Stimulated activated naive CD8-positive, alpha-beta T cell treated with anti-CD3 and anti-CD28 coated beads, Interleukin-15, Interleukin-2, amounts not matched to agents 100 ng/mL and 50 ng/mL, for 24 hours (primary cell): ENCODE measurements at regions not wholly inside any gene's neighbourhood (a gene's known extent, or its start where the extent isn't known, plus 50 kb on each side); places are given as distances from the start of the nearest gene placed in this dataset.
"Not testable (repeated sequence)": the region's sequence is repeated elsewhere in the genome, so short reads cannot be mapped to it uniquely, and the experiment has no call there.

Source experiments
- H3K27ac Mint-ChIP-seq: one replicate; pipeline ENCODE4 v1.8.0; 2021; ENCODE audit warnings: mild to moderate bottlenecking, mixed read lengths
- H3K27me3 Mint-ChIP-seq: one replicate; pipeline ENCODE4 v1.8.0; 2021; ENCODE audit warnings: mixed read lengths
- H3K36me3 Mint-ChIP-seq: one replicate; pipeline ENCODE4 v1.8.0; 2021; ENCODE audit warnings: low read depth, mixed read lengths
- H3K4me1 Mint-ChIP-seq: one replicate; pipeline ENCODE4 v1.8.0; 2021; ENCODE audit warnings: low read depth, mixed read lengths
- H3K4me3 Mint-ChIP-seq: one replicate; pipeline ENCODE4 v1.8.0; 2021; ENCODE audit warnings: mild to moderate bottlenecking, mixed read lengths
- H3K9me3 Mint-ChIP-seq: one replicate; pipeline ENCODE4 v1.8.0; 2021; ENCODE audit warnings: mixed read lengths

DNA sequence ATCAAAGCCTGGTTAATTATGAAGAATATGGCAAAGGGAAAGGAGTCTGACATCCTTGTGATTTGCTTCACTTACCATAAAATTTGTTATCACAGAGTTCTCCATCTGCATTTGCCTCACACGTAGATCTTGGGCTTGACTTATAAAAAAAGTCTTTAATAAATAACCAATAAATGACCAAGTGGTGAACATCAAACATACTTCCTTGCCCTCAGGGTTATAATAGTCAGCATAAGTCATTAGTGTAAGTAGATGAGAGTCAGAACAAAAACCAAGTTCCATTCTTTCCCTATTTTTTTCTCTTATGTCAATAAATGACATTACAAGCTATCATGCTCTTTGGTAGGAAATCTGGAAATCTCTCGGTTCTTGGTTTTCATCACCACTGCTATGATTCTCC is 635.4 kb upstream of the ATXN7L3B start:
- no peak overlapping the region for H3K4me3 Mint-ChIP-seq

DNA sequence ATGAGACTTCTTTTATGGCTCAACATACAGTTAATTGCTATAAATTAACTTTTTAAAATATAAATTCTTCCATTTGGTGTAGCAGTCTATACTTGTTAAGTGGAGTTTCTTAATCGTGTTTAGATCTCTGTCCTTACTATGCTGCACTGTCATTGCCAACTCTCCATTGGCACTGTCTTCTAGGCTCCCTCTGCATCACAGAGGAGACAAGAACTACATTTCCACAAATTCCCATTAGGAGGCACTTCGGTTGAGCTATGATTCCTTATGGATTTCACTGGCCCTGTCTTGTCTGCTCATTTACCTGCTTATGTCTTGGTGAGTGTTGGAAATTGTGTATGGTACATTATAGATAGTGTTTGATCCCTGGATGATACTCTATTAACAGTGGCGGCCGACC is 630.9 kb upstream of the ATXN7L3B start:
- Mint-ChIP-seq H3K9me3 (no peaks in the 10 kb centered on the region), H3K4me1 (no peaks in the 10 kb centered on the region), H3K27ac (no peak overlapping the region), H3K27me3 (no peaks in the 10 kb centered on the region), H3K4me3 (no peak overlapping the region), H3K36me3 (no peaks in the 10 kb centered on the region)

More for the DNA sequence above, 635.4 kb upstream of the ATXN7L3B start:
- peaks cover 5% of the 10 kb centered on the region for H3K9me3 Mint-ChIP-seq
- no peaks in the 10 kb centered on the region for H3K27me3 Mint-ChIP-seq
- H3K36me3 Mint-ChIP-seq, result no peaks in the 10 kb centered on the region
- no peaks in the 10 kb centered on the region for H3K4me1 Mint-ChIP-seq
- no peak overlapping the region for H3K27ac Mint-ChIP-seq

DNA sequence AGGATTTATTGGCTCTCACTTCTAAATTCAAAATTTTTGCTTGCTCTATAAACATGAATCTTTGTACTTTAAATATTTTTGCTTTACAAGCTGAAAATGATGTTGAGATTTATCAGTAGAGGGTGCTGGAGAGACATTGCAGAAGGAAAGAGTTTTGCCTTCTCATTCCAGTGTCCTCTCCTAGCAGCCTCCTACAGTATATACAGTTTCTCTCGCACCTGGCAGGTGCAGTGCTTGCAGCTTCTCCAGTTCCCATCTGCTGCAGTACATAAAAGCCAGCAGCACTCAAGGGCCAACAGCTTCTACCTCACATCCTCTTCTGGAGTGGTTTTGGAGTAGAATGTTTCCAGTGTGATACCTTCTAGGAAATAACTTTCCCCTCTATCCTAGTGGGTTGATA is 601.8 kb upstream of the ATXN7L3B start:
- no peaks in the 10 kb centered on the region for H3K4me1 Mint-ChIP-seq
- peaks cover 4% of the 10 kb centered on the region for H3K9me3 Mint-ChIP-seq
- H3K27ac Mint-ChIP-seq, result no peak overlapping the region
- no peaks in the 10 kb centered on the region for H3K36me3 Mint-ChIP-seq
- H3K27me3 Mint-ChIP-seq, result no peaks in the 10 kb centered on the region
- H3K4me3 Mint-ChIP-seq, result no peak overlapping the region

DNA sequence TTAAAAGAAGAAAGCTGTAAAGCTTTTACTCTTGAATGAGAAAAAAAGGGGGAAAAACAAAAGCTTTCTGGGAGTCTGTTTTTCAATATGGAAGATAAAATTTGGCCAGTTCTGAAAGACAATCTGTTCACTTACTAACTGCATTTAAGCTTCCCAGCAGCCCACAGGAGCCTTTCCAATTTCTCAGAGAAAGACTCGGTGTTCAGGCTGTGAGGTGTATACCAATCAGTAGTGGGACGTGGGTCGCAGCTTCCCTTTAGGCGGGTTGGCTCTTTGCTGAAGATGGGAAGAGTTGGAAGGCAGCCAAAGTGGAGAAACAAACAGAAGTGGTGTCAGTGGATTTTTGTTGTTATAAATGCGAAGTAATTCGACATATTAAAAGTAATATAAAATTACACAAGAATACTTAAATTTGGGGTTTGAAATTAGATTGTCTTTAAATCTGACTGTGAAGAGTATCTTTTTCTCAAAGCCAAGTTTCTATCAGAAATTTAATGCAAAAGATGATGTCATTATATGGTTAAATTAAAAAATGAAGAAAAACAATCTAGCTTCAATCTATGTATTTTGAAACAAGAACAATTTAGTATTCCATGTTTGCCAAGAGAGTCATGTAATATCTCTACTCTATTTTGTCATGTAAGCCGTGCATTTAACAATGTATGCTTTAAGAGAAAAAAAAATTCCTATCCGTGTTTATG is 590.2 kb upstream of the ATXN7L3B start:
- peaks cover 4% of the 10 kb centered on the region for H3K9me3 Mint-ChIP-seq
- H3K27ac Mint-ChIP-seq, result no peak overlapping the region
- H3K36me3 Mint-ChIP-seq, result no peaks in the 10 kb centered on the region
- H3K27me3 Mint-ChIP-seq, result no peaks in the 10 kb centered on the region
- no peak overlapping the region for H3K4me3 Mint-ChIP-seq
- H3K4me1 Mint-ChIP-seq, result no peaks in the 10 kb centered on the region

DNA sequence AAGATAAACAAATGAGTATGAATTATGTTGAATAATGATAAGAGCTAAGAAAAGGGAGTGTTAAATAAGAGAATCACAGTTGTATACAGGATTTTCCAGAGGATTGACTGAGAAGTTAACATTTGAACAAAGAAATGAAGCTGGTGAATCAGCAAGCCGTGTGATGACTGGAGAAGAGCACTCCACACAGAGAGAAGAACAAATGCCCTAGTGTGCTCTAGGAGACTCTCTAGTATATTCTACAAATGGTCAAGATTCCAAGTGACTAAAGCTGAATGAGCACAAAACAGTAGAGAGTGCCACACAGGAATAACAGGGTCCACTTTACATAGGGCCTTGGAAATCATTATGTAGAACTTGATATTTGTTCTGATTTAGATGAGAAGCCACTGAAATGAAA is 587.1 kb upstream of the ATXN7L3B start:
- Mint-ChIP-seq H3K27ac (no peak overlapping the region), H3K4me3 (no peak overlapping the region), H3K4me1 (no peaks in the 10 kb centered on the region), H3K36me3 (no peaks in the 10 kb centered on the region), H3K27me3 (no peaks in the 10 kb centered on the region), H3K9me3 (peaks cover 10% of the 10 kb centered on the region)

DNA sequence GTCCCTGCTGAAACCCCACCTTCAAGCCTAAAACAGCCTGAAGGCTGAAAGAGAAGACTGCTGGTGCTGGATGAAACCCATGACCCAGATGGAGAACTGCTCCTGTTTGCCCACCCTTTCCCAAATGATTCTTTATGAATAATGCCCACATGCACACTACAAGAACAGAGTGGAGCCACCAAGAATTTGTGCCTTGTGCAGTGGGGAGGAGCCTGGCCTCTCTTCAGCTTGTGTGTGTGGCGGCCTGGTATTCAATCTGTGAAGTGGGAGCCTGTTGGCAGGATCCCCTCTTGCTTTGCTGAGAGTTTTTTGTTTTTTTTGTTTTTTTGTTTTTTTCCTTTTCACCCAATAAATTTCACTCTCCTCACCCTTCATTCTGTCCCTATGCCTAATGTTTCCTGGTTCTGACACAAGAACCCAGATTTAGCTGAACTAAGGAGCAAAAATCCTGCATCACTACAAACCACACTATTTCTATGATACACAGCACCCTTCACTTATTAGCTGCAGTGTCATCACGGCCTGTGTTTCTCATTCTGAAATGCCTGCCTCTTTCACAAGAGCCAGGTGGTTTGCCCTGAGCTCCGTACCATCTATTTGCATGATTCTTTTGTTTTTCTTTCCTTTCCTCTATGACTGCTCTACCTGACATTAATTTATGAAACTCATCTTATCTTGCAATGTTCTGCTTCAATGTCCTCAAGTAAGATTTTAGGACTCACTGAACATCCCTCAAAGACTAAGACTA is 585.5 kb upstream of the ATXN7L3B start:
- H3K4me3 Mint-ChIP-seq, result no peak overlapping the region
- no peaks in the 10 kb centered on the region for H3K4me1 Mint-ChIP-seq
- no peaks in the 10 kb centered on the region for H3K27me3 Mint-ChIP-seq
- no peaks in the 10 kb centered on the region for H3K36me3 Mint-ChIP-seq
- H3K9me3 Mint-ChIP-seq, result peaks cover 6% of the 10 kb centered on the region
- H3K27ac Mint-ChIP-seq, result no peak overlapping the region

DNA sequence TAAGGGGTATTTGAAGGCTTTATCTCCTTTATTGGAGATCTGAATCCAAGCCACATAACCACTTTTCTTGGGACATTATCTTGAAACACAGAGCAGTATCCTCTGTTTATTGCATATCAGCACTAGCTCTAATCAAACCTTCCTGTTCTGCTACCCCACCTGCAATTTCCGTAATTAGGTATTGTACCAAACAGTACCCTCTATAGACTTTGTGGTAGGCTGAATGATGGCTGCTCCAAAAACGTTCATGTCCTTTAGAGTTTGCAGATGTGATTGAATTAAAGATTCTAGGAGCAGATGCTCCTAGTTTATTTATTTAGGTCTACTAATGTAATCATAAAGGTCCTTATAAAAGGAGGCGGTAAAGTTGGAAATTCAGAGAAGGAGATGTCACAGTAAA is 573.0 kb upstream of the ATXN7L3B start:
- no peak overlapping the region for H3K27ac Mint-ChIP-seq
- no peaks in the 10 kb centered on the region for H3K27me3 Mint-ChIP-seq
- no peaks in the 10 kb centered on the region for H3K36me3 Mint-ChIP-seq
- H3K9me3 Mint-ChIP-seq, result peaks cover 4% of the 10 kb centered on the region
- H3K4me1 Mint-ChIP-seq, result no peaks in the 10 kb centered on the region
- no peak overlapping the region for H3K4me3 Mint-ChIP-seq

DNA sequence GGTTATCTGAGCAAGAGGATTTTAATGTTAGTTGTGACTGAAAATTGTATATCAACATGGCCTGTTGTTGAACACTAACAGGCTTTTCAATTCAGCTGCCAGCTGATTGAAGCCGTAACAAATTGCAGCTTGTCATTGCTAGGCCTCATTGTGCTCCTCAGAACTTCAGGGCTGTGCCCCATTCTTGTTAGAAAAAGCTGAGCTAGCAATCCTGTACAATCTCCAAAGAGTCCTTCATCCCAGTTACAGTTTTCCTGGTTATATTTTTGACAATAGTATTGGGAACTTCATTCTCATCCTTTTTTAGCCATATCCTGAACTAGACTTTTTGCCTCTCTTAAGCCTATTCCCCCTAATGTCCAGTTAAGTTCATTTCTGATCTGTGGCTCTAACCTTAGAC is 564.1 kb upstream of the ATXN7L3B start:
- peaks cover 7% of the 10 kb centered on the region for H3K9me3 Mint-ChIP-seq
- H3K27ac Mint-ChIP-seq, result no peak overlapping the region
- H3K4me1 Mint-ChIP-seq, result no peaks in the 10 kb centered on the region
- H3K36me3 Mint-ChIP-seq, result peaks cover 4% of the 10 kb centered on the region
- H3K27me3 Mint-ChIP-seq, result no peaks in the 10 kb centered on the region
- no peak overlapping the region for H3K4me3 Mint-ChIP-seq

DNA sequence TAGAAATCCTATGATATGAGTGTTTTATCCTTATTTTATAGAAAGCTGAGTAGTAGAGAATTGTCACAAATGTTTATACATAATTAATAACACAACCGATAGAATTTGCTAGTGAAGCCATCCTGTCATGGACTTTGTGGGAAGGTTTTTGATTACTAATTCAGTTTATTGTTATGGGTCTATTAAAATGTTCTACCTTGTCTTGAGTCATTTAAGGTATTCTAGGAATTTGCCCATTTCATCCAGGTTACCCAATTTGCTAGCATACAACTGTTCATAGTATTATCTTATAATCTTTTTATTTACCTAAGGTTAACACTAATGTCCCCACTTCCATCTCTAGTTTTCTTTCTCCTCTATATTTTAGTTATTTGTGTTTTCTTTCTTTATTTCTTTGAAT is 553.1 kb upstream of the ATXN7L3B start:
- H3K27me3 Mint-ChIP-seq, result no peaks in the 10 kb centered on the region
- H3K4me3 Mint-ChIP-seq, result no peak overlapping the region
- no peaks in the 10 kb centered on the region for H3K4me1 Mint-ChIP-seq
- H3K9me3 Mint-ChIP-seq, result peaks cover 3% of the 10 kb centered on the region
- H3K27ac Mint-ChIP-seq, result no peak overlapping the region
- no peaks in the 10 kb centered on the region for H3K36me3 Mint-ChIP-seq

DNA sequence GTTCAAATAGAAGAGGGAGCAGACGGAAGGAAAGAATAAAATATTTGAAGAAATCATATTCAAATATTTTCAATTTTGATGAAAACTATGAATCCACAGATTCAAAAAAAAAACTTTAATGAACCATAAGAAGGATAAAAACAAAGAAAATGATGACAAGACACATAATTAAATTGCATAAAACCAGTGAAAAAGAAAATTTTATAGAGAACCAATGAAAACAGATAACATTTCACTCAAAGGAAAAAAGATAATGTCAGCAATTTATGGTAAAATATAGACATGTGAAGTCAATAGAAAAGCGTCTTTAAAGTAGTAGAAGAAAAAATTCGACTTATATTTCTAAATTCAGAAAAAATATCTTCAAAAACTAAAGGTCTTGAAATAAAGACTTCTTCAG is 546.5 kb upstream of the ATXN7L3B start:
- no peak overlapping the region for H3K4me3 Mint-ChIP-seq
- no peak overlapping the region for H3K27ac Mint-ChIP-seq
- no peaks in the 10 kb centered on the region for H3K27me3 Mint-ChIP-seq
- no peaks in the 10 kb centered on the region for H3K4me1 Mint-ChIP-seq
- no peaks in the 10 kb centered on the region for H3K9me3 Mint-ChIP-seq
- H3K36me3 Mint-ChIP-seq, result no peaks in the 10 kb centered on the region

DNA sequence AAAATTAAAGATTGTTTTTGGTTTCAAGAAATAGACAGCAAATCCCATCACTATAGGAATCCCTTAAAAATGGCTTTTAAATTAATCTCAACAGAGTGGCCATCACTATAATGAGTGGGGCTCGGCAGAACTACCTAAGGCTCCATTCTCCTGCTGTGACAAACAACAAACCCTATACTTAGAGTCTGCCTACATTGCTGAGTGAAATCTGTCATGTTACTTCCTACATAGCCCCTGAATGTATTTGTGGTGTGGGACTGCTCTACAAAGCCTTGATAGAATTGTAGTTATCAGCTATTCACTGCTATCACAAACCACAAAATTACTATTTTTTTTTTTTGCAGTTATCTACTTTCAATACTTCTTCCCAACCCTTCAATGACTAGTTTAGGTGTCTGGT is 538.7 kb upstream of the ATXN7L3B start:
- Mint-ChIP-seq H3K4me1 (no peaks in the 10 kb centered on the region), H3K36me3 (no peaks in the 10 kb centered on the region), H3K4me3 (no peak overlapping the region), H3K27ac (no peak overlapping the region), H3K9me3 (no peaks in the 10 kb centered on the region), H3K27me3 (no peaks in the 10 kb centered on the region)

DNA sequence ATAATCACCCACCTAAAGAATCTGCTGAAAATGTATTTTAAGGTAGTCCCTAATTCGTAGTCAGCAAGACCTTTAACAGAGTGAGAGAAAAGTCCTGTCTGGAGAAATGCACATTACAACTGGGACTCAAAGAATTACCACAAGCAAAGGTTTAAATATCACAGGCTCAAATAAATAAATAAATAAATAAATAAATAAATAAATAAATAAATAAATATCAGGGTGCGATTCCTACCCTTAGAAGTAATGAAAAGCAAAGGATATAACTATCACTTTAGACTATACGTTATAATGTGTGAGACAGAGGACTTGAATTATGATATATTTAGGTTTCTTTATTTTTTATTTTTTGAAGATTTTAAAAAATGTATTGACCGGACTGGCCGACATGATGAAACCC is 522.5 kb upstream of the ATXN7L3B start:
- peaks cover 6% of the 10 kb centered on the region for H3K9me3 Mint-ChIP-seq
- H3K4me3 Mint-ChIP-seq, result no peak overlapping the region
- no peak overlapping the region for H3K27ac Mint-ChIP-seq
- no peaks in the 10 kb centered on the region for H3K27me3 Mint-ChIP-seq
- H3K36me3 Mint-ChIP-seq, result no peaks in the 10 kb centered on the region
- H3K4me1 Mint-ChIP-seq, result no peaks in the 10 kb centered on the region

DNA sequence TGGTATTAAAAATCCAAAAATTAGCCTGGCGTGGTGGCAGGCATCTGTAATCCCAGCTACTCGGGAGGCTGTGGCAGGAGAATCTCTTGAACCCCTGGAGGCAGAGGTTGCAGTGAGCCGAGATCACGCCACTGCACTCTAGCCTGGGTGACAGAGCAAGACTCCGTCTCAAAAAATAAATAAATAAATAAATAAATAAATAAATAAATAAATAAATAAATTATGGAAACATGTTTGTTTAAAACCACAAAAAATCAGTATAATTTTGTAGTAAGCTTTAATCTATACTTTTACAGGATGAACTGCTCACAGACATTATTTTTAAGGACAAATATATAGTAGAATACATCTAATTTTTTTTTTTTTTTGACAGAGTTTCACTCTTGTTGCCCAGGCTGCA is 521.3 kb upstream of the ATXN7L3B start:
- not testable (repeated sequence) for H3K27me3 Mint-ChIP-seq, H3K4me3 Mint-ChIP-seq, H3K27ac Mint-ChIP-seq, H3K36me3 Mint-ChIP-seq, H3K9me3 Mint-ChIP-seq, H3K4me1 Mint-ChIP-seq

DNA sequence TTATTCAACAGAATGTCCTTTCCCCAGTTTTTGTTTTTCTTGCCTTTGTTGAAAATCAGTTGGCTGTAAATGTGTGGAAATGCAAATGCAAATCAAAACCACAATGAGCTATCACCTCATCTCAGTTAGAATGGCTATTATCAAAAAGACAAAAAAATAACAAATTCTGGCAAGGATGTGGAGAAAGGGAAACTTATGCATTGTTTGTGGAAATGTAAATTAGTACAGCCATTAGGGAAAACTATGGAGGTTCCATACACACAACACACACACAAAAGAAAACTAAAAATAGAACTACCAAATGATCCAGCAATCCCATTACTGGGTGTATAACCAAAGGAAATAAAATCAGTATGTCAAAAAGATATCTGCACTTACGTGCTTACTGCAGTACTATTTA is 518.8 kb upstream of the ATXN7L3B start:
- Mint-ChIP-seq H3K27me3 (no peaks in the 10 kb centered on the region), H3K4me1 (no peaks in the 10 kb centered on the region), H3K36me3 (no peaks in the 10 kb centered on the region), H3K27ac (no peak overlapping the region), H3K4me3 (no peak overlapping the region), H3K9me3 (peaks cover 6% of the 10 kb centered on the region)

DNA sequence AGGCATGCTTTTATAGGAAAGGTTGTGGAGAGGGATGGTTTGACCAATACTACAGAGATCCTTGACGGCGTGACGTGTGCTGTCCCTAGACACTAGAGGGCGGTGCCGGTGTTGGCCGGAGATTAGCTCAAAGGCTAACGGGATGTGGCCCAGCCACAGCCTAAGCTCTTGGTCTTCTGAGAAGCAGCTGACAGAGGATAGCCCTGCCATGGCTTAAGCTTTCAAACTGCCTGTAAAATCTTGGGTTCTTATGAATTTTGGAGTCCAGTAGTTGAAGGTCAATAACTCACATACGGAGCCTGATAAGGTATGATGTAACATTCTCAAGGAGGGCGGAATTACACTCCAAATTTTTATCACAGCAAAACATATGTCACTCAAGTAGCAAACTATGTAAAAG is 515.7 kb upstream of the ATXN7L3B start:
- Mint-ChIP-seq H3K27me3 (no peaks in the 10 kb centered on the region), H3K36me3 (no peaks in the 10 kb centered on the region), H3K4me3 (no peak overlapping the region), H3K27ac (no peak overlapping the region), H3K9me3 (no peaks in the 10 kb centered on the region), H3K4me1 (no peaks in the 10 kb centered on the region)

DNA sequence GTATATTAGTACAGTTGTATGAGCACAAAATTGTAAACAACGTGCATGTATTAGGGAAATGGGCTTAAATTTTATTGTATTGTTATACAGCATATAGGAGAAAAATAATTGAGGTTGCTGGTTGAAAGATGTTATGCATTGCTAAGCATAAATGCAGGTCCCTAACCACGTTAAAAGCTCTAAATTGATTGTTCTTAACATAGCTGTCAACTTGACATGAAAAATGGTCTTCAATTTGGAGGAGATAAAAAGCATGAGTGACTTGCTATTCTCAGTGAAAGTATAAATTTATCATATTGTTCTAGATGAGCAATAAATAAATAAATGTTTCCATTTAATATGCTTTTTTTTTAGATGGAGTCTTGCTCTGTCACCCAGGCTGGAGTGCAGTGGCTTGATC is 506.6 kb upstream of the ATXN7L3B start:
- Mint-ChIP-seq H3K4me1 (no peaks in the 10 kb centered on the region), H3K27ac (no peak overlapping the region), H3K9me3 (no peaks in the 10 kb centered on the region), H3K4me3 (no peak overlapping the region), H3K27me3 (no peaks in the 10 kb centered on the region), H3K36me3 (no peaks in the 10 kb centered on the region)
